ENCODE measurements at regions not wholly inside any gene's neighbourhood (a gene's known extent, or its start where the extent isn't known, plus 50 kb on each side); places are given as distances from the start of the nearest gene placed in this dataset.

DNA sequence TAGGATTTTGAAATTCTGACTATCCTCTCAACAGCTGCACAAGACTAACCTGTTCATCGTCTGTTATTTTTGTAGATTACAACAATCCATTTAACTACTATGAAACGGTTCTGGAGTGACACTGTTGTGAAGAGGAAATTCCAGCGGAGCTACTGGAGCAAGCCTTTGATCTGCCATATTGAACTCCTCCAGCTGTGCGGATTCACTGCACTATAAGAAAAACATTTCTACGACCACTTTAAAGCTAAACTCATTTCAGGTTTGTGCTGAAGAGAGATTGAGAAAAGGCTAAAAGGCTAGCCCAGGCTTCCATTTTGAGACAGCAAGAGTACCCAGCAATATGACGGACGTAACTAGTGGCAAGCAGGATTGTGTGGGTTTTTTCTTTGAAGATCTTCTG, 104.9 kb upstream of the ANKH start:
- TF ChIP-seq CTCF (IDR thresholded peaks at IDR 0.05; ENCODE audit: insufficient read depth, low read depth, low read length) = no peak
- TF ChIP-seq EZH2 (IDR thresholded peaks at IDR 0.05; ENCODE audit: insufficient read depth, low read length) = no peak

All from astrocyte (in vitro differentiated cells and primary cell).